Vagina (tissue), 2 donors: ENCODE measurements at regions not wholly inside any gene's neighbourhood (a gene's known extent, or its start where the extent isn't known, plus 50 kb on each side); places are given as distances from the start of the nearest gene placed in this dataset.

Experiments used
- CTCF ChIP-seq, 3 experiments: fragments of 450-650 bp in 2 of 3; fragments of 200-600 bp in 1 of 3; sonication (generic) in 1 of 3; IDR thresholded peaks; one replicate each; pipeline ENCODE4 v1.5.1; 2017 to 2019; ENCODE audit warnings: antibody characterized with exemption in 3 of 3, mild to moderate bottlenecking in 2 of 3, moderate library complexity in 2 of 3
- POLR2A ChIP-seq, 2 donors: fragments of 450-650 bp; IDR thresholded peaks; one replicate each; pipeline ENCODE4 v1.6.1; 2017; ENCODE audit warnings: antibody characterized with exemption in 2 of 2, mild to moderate bottlenecking in 2 of 2, moderate library complexity in 2 of 2
- POLR2AphosphoS5 ChIP-seq, 2 donors: sonication (generic); formaldehyde crosslinking; IDR thresholded peaks; one replicate each; pipeline ENCODE4 v1.9.0; 2017; ENCODE audit warnings: antibody characterized with exemption in 2 of 2, mild to moderate bottlenecking in 2 of 2, low read depth in 1 of 2; ENCODE audit not compliant: insufficient read depth in 1 of 2

- TF ChIP-seq POLR2A (IDR thresholded peaks at IDR 0.05) (no peak), CTCF (IDR thresholded peaks at IDR 0.05) (no peak), POLR2AphosphoS5 (IDR thresholded peaks at IDR 0.05; ENCODE audit: insufficient read depth in 1 of 2, low read depth in 1 of 2) (no peak)
These were observed 182.2 kb upstream of the NUDT4 start for GRCh38 chr12:93195511-93195910.
